ENCODE measurements at regions not wholly inside any gene's neighbourhood (a gene's known extent, or its start where the extent isn't known, plus 50 kb on each side); places are given as distances from the start of the nearest gene placed in this dataset.
"Not testable (repeated sequence)": the region's sequence is repeated elsewhere in the genome, so short reads cannot be mapped to it uniquely, and the experiment has no call there.

GRCh38 chr2:138365581-138365980, 136.0 kb upstream of the SPOPL start:
- no peaks in the 10 kb centered on the region for H3K9me3 ChIP-seq (ENCODE audit: low read depth)
- no peak overlapping the region for H3K4me3 ChIP-seq
- no peaks in the 10 kb centered on the region for H3K27me3 ChIP-seq
- no peak for TF ChIP-seq CTCF (IDR thresholded peaks at IDR 0.05; ENCODE audit: low read depth, low read length)
- H3K4me1 ChIP-seq (ENCODE audit: low read depth): peaks cover 12% of the 10 kb centered on the region
- no peaks in the 10 kb centered on the region for H3K36me3 ChIP-seq
- no peak overlapping the region for H3K27ac ChIP-seq
- DNase-seq (ENCODE audit: low read depth in 1 of 2, low spot score in 1 of 2): peak in 1 of 2 donors; percentile 41

DNA sequence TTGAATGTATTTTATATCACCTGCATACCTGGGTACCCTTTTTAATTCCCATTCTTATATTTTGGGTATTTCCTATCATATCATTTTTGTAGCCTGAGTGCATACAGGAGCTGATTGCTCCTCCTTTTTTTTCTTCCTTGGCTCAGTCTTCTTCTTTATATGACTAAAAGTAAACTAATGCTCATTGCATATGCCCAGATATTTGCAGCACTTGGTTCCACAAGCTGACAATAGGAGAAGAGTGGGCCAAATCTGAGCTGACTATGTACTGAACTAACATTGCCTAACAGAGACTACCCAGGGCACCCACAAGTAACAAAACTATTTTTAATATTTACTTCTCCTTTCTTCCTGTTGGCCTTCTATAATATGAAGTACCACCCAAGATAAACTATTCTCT, 131.7 kb upstream of the SPOPL start:
- no peak overlapping the region for H3K27ac ChIP-seq
- H3K27me3 ChIP-seq: no peaks in the 10 kb centered on the region
- no peak for TF ChIP-seq CTCF (IDR thresholded peaks at IDR 0.05; ENCODE audit: low read depth, low read length)
- no peaks in the 10 kb centered on the region for H3K4me1 ChIP-seq (ENCODE audit: low read depth)
- H3K4me3 ChIP-seq: no peak overlapping the region
- no peaks in the 10 kb centered on the region for H3K36me3 ChIP-seq
- H3K9me3 ChIP-seq (ENCODE audit: low read depth): no peaks in the 10 kb centered on the region
- peak in 1 of 2 donors; percentile 24 for DNase-seq (ENCODE audit: low read depth in 1 of 2, low spot score in 1 of 2)

GRCh38 chr2:138373993-138374408, 127.6 kb upstream of the SPOPL start:
- Histone ChIP-seq H3K4me1 (ENCODE audit: low read depth) (no peaks in the 10 kb centered on the region), H3K27me3 (no peaks in the 10 kb centered on the region), H3K4me3 (no peak overlapping the region), H3K27ac (no peak overlapping the region), H3K9me3 (ENCODE audit: low read depth) (no peaks in the 10 kb centered on the region), H3K36me3 (no peaks in the 10 kb centered on the region)
- DNase-seq (ENCODE audit: low read depth in 1 of 2, low spot score in 1 of 2): peak; percentile 46 to 77
- peak; percentile 71 for TF ChIP-seq CTCF (IDR thresholded peaks at IDR 0.05; ENCODE audit: low read depth, low read length)

DNA sequence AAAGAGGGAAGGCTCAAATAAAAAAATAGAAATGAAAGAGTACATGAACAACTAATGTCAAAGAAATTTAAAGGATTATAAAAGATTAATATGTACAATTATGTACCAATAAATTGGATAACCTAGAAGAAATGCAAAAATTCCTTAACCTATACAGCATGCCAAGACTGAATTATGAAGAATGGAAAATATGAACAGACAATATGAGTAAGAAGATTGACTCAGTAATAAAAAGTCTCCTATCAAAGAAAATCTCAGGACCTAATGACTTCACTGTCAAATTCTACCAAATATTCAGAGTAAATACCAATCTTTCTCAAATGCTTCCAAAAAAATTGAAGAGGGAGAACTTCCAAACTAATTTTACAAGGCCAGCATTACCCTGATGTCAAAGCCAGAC, 120.2 kb upstream of the SPOPL start:
- Histone ChIP-seq H3K4me3 (no peak overlapping the region), H3K27ac (no peak overlapping the region), H3K9me3 (ENCODE audit: low read depth) (no peaks in the 10 kb centered on the region), H3K36me3 (no peaks in the 10 kb centered on the region), H3K27me3 (no peaks in the 10 kb centered on the region), H3K4me1 (ENCODE audit: low read depth) (no peaks in the 10 kb centered on the region)
- DNase-seq (ENCODE audit: low read depth in 1 of 2, low spot score in 1 of 2): no peak
- TF ChIP-seq CTCF (IDR thresholded peaks at IDR 0.05; ENCODE audit: low read depth, low read length): no peak

- no peak for TF ChIP-seq CTCF (IDR thresholded peaks at IDR 0.05; ENCODE audit: low read depth, low read length)
- Histone ChIP-seq H3K4me1 (ENCODE audit: low read depth) (no peaks in the 10 kb centered on the region), H3K27ac (no peak overlapping the region), H3K36me3 (no peaks in the 10 kb centered on the region), H3K27me3 (no peaks in the 10 kb centered on the region), H3K4me3 (no peak overlapping the region), H3K9me3 (ENCODE audit: low read depth) (no peaks in the 10 kb centered on the region)
- no peak for DNase-seq (ENCODE audit: low read depth in 1 of 2, low spot score in 1 of 2)
Observed at GRCh38 chr2:138382672-138383071, 118.9 kb upstream of the SPOPL start.

DNA sequence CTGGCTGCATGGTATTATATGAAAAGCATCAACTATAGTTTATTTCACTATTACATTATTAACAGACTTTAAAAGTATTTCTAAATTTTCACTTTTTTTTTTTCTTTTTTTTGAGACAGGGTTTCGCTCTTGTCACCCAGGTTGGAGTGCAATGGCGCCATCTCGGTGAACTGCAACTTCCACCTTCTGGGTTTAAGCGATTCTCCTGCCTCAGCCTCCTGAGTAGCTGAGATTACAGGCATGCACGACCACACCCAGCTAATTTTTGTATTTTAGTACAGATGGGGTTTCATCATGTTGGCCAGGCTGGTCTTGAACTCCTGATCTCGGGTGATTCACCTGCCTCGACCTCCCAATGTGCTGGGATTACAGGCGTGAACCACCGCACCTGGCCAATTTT, 115.4 kb upstream of the SPOPL start:
- H3K4me1 ChIP-seq (ENCODE audit: low read depth); H3K4me3 ChIP-seq; H3K36me3 ChIP-seq; H3K27ac ChIP-seq; H3K9me3 ChIP-seq (ENCODE audit: low read depth); DNase-seq (ENCODE audit: low read depth in 1 of 2, low spot score in 1 of 2); H3K27me3 ChIP-seq: not testable (repeated sequence)
